ENCODE measurements at regions not wholly inside any gene's neighbourhood (a gene's known extent, or its start where the extent isn't known, plus 50 kb on each side); places are given as distances from the start of the nearest gene placed in this dataset.
A peak's percentile ranks its signal among the peaks of the same experiment; 100 is the strongest.
"Not testable (repeated sequence)": the region's sequence is repeated elsewhere in the genome, so short reads cannot be mapped to it uniquely, and the experiment has no call there.

- no peak for ATAC-seq
- Mint-ChIP-seq H3K36me3 (no peaks in the 10 kb centered on the region), H3K27ac (no peak overlapping the region)
These were observed 1830.0 kb upstream of the DEFB115 start for GRCh38 chr20:29427201-29428060.

GRCh38 chr20:29430531-29430930 lies 1826.9 kb upstream of the DEFB115 start:
- Mint-ChIP-seq H3K4me3 (no peak overlapping the region), H3K27me3 (no peaks in the 10 kb centered on the region), H3K4me1 (ENCODE audit: low read depth in 2 of 2) (no peaks in the 10 kb centered on the region), H3K27ac (no peak overlapping the region), H3K36me3 (no peaks in the 10 kb centered on the region), H3K9me3 (peaks cover 3% of the 10 kb centered on the region)
- ATAC-seq (no peak), DNase-seq (ENCODE audit: low spot score) (no peak)

More at GRCh38 chr20:29427201-29428060, 1830.0 kb upstream of the DEFB115 start:
- Mint-ChIP-seq H3K27me3 (no peaks in the 10 kb centered on the region), H3K4me1 (ENCODE audit: low read depth in 2 of 2) (no peaks in the 10 kb centered on the region), H3K9me3 (peaks cover 3% of the 10 kb centered on the region), H3K4me3 (no peak overlapping the region)
- no peak for DNase-seq (ENCODE audit: low spot score)

DNA sequence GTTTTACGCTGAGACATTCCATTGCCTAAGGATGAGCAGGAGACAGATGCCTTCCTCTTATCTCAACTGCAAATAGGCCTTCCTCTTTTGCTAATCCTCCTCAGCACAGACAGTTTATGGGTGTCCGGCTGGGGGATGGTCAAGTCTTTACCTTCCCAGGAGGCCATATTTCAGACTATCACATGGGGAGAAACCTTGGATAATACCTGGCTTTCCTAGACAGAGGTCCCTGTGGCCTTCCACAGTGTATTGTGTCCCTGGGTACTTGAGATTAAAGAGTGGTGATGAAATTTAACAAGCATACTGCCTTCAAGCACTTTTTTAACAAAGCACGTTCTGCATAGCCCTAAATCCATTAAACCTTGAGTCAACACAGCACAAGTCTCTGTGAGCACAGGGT lies 1816.7 kb upstream of the DEFB115 start:
- not testable (repeated sequence) for H3K27ac Mint-ChIP-seq; H3K9me3 Mint-ChIP-seq; DNase-seq (ENCODE audit: low spot score); H3K4me1 Mint-ChIP-seq (ENCODE audit: low read depth in 2 of 2); H3K4me3 Mint-ChIP-seq; ATAC-seq; H3K27me3 Mint-ChIP-seq; H3K36me3 Mint-ChIP-seq

DNA sequence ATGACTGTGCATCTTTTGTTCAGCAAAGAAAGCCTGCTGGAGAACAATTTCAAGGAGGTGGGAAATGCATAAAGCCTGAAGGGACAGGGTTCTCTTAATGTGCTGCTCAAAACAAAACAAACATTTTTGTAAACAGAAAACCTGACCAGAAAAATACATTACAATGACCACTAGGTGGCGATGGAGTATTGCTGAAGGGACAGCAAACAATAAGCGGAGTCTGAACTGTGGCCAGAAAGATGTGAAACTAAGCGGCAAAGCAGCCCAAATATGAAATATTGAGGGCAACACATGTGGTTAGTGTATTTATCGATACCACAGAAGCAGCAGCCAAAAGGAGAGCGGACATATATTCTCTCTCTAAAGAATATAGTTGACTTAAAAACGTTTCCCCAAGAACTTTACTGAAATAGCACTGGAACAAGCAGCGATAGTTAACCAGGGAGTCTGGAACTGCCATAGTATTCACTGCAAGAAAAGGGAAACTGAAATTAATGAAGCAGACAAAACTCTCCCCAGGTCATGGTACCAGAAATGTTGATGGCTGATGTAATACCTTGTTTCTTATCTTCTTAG lies 1814.2 kb upstream of the DEFB115 start:
- not testable (repeated sequence) for H3K4me1 Mint-ChIP-seq (ENCODE audit: low read depth in 2 of 2); H3K27ac Mint-ChIP-seq; H3K4me3 Mint-ChIP-seq; H3K36me3 Mint-ChIP-seq; H3K9me3 Mint-ChIP-seq; ATAC-seq; DNase-seq (ENCODE audit: low spot score); H3K27me3 Mint-ChIP-seq

DNA sequence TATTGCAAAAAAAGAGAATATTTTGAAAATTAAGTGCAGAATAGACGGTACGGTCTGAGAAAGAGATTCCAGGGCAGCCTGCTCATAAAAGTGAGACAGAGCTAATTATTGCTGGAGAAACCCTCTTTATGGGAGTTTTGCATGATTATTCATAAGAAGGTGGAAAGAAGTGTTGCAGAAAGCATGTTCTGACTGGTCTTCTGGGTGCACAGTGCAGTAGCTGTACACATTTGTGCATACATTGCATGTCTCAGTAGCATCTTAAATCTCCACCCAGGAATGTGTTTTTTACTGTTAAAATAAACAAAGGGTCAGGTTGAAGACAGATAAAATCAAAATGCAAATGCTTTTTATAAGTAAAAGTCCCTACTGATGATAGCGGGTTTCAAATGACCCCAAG lies 1813.6 kb upstream of the DEFB115 start:
- Mint-ChIP-seq H3K9me3 (no peaks in the 10 kb centered on the region), H3K27me3 (no peaks in the 10 kb centered on the region), H3K36me3 (no peaks in the 10 kb centered on the region), H3K27ac (no peak overlapping the region), H3K4me1 (ENCODE audit: low read depth in 2 of 2) (peaks cover 0 to 5% of the 10 kb centered on the region in 2 donors), H3K4me3 (no peak overlapping the region)
- ATAC-seq, result no peak
- no peak for DNase-seq (ENCODE audit: low spot score)

DNA sequence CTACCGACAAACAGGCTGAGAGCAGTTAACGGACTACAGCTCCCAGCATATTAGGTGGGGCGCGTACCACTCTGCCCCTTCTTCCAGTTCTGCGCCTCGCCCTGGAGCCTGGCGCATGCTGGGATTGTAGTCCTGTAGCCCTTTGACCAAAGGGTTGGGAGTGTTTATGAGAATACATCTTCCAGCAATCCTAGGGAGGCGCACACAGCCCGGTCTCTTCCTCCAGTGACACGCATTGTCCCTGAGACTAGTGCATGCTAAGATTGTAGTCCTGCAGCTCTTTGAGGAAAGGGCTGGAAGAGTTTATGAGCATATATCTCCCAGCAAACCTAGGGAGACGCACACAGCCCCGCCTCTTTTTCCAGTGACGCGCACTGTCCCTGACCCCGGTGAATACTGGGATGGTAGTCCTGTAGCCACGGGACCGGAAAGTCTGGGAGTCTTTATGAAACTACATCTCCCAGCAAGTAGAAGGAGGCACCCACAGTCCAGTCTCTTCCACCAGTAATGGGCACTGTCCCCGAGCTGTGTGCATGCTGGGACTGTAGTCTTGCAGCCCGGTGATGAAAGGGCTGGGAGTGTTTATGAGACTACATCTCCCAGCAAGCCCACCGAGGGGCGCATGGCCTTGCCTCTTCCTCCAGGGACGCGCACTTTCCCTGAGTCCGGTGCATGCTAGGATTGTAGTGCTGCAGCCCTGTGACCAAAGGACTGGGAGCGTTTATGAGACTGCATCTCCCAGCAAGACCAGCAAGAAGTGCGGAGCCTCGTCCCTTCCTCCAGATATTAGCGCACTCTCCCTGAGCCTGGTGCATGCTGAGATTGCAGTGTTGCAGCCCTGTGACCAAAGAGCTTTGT lies 1812.2 kb upstream of the DEFB115 start:
- not testable (repeated sequence) for H3K4me3 Mint-ChIP-seq; H3K27ac Mint-ChIP-seq; H3K36me3 Mint-ChIP-seq; DNase-seq (ENCODE audit: low spot score); H3K4me1 Mint-ChIP-seq (ENCODE audit: low read depth in 2 of 2); H3K9me3 Mint-ChIP-seq; H3K27me3 Mint-ChIP-seq
- peak in 1 of 2 donors; percentile 41 for ATAC-seq

- H3K27me3 Mint-ChIP-seq; H3K4me3 Mint-ChIP-seq; H3K36me3 Mint-ChIP-seq; ATAC-seq; H3K27ac Mint-ChIP-seq; DNase-seq (ENCODE audit: low spot score); H3K9me3 Mint-ChIP-seq; H3K4me1 Mint-ChIP-seq (ENCODE audit: low read depth in 2 of 2): not testable (repeated sequence)
These were observed 1809.7 kb upstream of the DEFB115 start for GRCh38 chr20:29447517-29448484.

- peaks cover 7% of the 10 kb centered on the region for H3K36me3 Mint-ChIP-seq
- peaks cover 0 to 4% of the 10 kb centered on the region in 2 donors for H3K4me1 Mint-ChIP-seq (ENCODE audit: low read depth in 2 of 2)
- ATAC-seq (no peak), DNase-seq (ENCODE audit: low spot score) (no peak)
- no peak overlapping the region for H3K27ac Mint-ChIP-seq
- H3K4me3 Mint-ChIP-seq, result no peak overlapping the region
- H3K27me3 Mint-ChIP-seq, result no peaks in the 10 kb centered on the region
- peaks cover 5% of the 10 kb centered on the region for H3K9me3 Mint-ChIP-seq
These were observed 1808.5 kb upstream of the DEFB115 start for GRCh38 chr20:29448806-29449470.

DNA sequence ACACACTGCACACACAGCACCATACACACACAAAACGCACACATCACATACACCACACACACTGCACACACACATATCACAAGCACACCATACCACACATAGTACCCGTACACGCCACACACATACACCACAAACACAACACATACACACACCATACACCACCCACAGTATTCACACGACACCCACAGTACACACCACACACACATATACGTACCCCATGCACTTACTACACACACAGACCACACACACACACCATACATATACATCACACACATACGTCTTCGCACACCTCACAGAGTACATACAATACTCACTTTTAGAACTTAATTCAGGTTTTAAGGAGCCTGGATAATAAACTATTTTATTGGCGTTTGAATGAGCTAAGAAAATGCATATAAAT lies 1805.3 kb upstream of the DEFB115 start:
- Mint-ChIP-seq H3K27ac (no peak overlapping the region), H3K4me1 (ENCODE audit: low read depth in 2 of 2) (peaks cover 0 to 4% of the 10 kb centered on the region in 2 donors), H3K4me3 (no peak overlapping the region), H3K36me3 (peaks cover 7% of the 10 kb centered on the region), H3K9me3 (peaks cover 18% of the 10 kb centered on the region), H3K27me3 (no peaks in the 10 kb centered on the region)
- no peak for DNase-seq (ENCODE audit: low spot score)
- peak in 1 of 2 donors; percentile 43 for ATAC-seq

DNA sequence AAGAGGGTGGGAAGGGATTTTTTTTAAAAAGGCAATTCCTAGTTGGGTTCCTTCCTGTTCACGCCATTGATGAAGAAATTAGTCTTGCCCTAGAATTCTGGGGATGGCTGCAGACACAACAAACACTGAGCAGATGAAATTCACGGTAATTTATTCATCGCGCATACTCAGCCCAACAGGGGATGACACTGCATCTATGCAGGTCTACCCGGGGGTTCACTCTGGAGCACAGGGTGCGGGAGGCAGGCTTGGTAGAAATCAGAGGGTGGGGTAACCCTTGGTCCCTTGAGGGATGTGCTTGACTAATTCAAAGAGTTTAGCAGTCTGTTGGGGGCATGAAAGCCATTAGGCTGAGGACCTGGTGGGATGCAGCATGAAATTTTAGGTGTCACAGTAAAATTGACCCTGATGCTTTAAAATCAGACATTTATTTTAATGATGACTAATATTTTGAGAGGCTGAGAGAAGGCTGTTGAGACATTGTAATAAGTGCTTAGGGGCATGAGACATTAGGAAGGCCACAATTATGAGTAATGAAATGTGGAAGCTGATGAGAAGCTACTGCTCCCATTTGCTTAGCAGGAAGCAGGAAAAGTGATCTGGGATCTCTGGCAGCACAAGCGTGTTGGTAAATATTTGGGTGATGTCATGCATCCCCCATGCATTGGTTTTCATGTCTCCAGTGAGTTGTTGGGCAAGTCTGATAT lies 1800.3 kb upstream of the DEFB115 start:
- not testable (repeated sequence) for DNase-seq (ENCODE audit: low spot score); H3K4me3 Mint-ChIP-seq; ATAC-seq; H3K27me3 Mint-ChIP-seq; H3K4me1 Mint-ChIP-seq (ENCODE audit: low read depth in 2 of 2); H3K27ac Mint-ChIP-seq; H3K36me3 Mint-ChIP-seq
- peaks cover 19% of the 10 kb centered on the region for H3K9me3 Mint-ChIP-seq

DNA sequence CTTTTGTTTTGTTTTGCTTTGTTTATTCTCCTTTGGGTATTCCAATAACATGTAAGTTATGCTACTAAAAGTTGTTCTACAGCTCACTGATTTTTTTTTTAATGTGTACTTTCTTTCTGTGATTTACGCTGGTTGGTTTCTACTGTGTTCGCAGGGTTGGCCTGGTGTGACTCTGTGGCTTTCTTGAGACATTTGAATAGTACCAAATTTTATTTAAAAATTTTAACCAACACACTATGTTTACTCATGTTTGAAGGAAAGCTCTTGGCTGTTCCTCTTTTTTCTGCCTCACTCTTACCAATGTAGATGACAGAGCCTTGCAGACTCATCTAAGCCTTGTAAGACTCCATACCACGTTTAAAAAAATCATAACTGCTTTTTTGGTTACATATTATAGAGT lies 1784.9 kb upstream of the DEFB115 start:
- Mint-ChIP-seq H3K4me1 (ENCODE audit: low read depth in 2 of 2) (no peaks in the 10 kb centered on the region), H3K27me3 (no peaks in the 10 kb centered on the region), H3K27ac (no peak overlapping the region), H3K36me3 (no peaks in the 10 kb centered on the region), H3K9me3 (peaks cover 19% of the 10 kb centered on the region), H3K4me3 (no peak overlapping the region)
- DNase-seq (ENCODE audit: low spot score) (no peak), ATAC-seq (no peak)

DNA sequence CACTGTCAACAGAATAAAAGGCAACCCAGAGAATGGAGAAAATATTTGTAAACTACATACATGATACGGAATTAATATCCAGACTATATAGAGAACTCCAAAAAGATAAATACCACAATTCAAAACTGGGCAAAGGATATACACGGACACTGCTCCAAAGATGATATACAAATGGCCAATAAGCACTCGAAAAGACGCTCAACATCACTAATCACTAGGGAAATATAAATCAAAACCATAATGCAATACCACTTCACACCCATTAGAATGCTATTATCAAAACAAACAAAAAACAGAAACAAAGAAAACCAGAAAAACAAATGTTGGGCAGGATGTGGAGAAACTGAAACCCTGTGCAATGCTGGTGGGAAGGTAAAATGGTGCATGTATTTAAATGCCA lies 1764.6 kb upstream of the DEFB115 start:
- not testable (repeated sequence) for H3K36me3 Mint-ChIP-seq; H3K27me3 Mint-ChIP-seq; H3K27ac Mint-ChIP-seq; ATAC-seq; H3K4me3 Mint-ChIP-seq; H3K4me1 Mint-ChIP-seq (ENCODE audit: low read depth in 2 of 2); DNase-seq (ENCODE audit: low spot score); H3K9me3 Mint-ChIP-seq
